ENCODE measurements at regions not wholly inside any gene's neighbourhood (a gene's known extent, or its start where the extent isn't known, plus 50 kb on each side); places are given as distances from the start of the nearest gene placed in this dataset.
A peak's percentile ranks its signal among the peaks of the same experiment; 100 is the strongest.

GRCh38 chr5:144024545-144024944, 145.9 kb downstream of the YIPF5 start:
- Histone ChIP-seq H3K9me3 (ENCODE audit: control insufficient read depth, low read length) (no peaks in the 10 kb centered on the region), H3K4me1 (ENCODE audit: control insufficient read depth, insufficient read depth, low read length, poor library complexity, severe bottlenecking) (no peaks in the 10 kb centered on the region), H3K27ac (ENCODE audit: low read depth, low read length, severe bottlenecking) (no peak overlapping the region), H3K4me3 (ENCODE audit: extremely low read depth, insufficient read depth, low read length, poor library complexity, severe bottlenecking) (no peak overlapping the region), H3K36me3 (ENCODE audit: control insufficient read depth, insufficient read depth, low read length) (no peaks in the 10 kb centered on the region)

- Histone ChIP-seq H3K4me3 (ENCODE audit: extremely low read depth, insufficient read depth, low read length, poor library complexity, severe bottlenecking) (no peak overlapping the region), H3K4me1 (ENCODE audit: control insufficient read depth, insufficient read depth, low read length, poor library complexity, severe bottlenecking) (no peaks in the 10 kb centered on the region), H3K27ac (ENCODE audit: low read depth, low read length, severe bottlenecking) (no peak overlapping the region), H3K36me3 (ENCODE audit: control insufficient read depth, insufficient read depth, low read length) (no peaks in the 10 kb centered on the region), H3K9me3 (ENCODE audit: control insufficient read depth, low read length) (no peaks in the 10 kb centered on the region)
- no CpG with 5 or more reads among the region's 1 CpG for WGBS, 2 experiments (ENCODE audit: insufficient coverage in 2 of 2)
These were observed 144.2 kb downstream of the YIPF5 start for GRCh38 chr5:144026286-144026685.

GRCh38 chr5:144028058-144028457, 142.4 kb downstream of the YIPF5 start:
- Histone ChIP-seq H3K4me1 (ENCODE audit: control insufficient read depth, insufficient read depth, low read length, poor library complexity, severe bottlenecking) (no peaks in the 10 kb centered on the region), H3K36me3 (ENCODE audit: control insufficient read depth, insufficient read depth, low read length) (no peaks in the 10 kb centered on the region), H3K9me3 (ENCODE audit: control insufficient read depth, low read length) (no peaks in the 10 kb centered on the region), H3K4me3 (ENCODE audit: extremely low read depth, insufficient read depth, low read length, poor library complexity, severe bottlenecking) (no peak overlapping the region), H3K27ac (ENCODE audit: low read depth, low read length, severe bottlenecking) (peak overlapping the region; percentile 62)
- WGBS, 2 experiments (ENCODE audit: insufficient coverage in 2 of 2), result 82 to 89% methylated on average over 2 of the region's 2 CpGs

- Histone ChIP-seq H3K4me3 (ENCODE audit: extremely low read depth, insufficient read depth, low read length, poor library complexity, severe bottlenecking) (no peak overlapping the region), H3K4me1 (ENCODE audit: control insufficient read depth, insufficient read depth, low read length, poor library complexity, severe bottlenecking) (no peaks in the 10 kb centered on the region), H3K27ac (ENCODE audit: low read depth, low read length, severe bottlenecking) (peak overlapping the region; percentile 62), H3K36me3 (ENCODE audit: control insufficient read depth, insufficient read depth, low read length) (no peaks in the 10 kb centered on the region), H3K9me3 (ENCODE audit: control insufficient read depth, low read length) (no peaks in the 10 kb centered on the region)
- WGBS, 2 experiments (ENCODE audit: insufficient coverage in 2 of 2), result 67 to 83% methylated on average over 1 of the region's 2 CpGs
These were observed 141.8 kb downstream of the YIPF5 start for GRCh38 chr5:144028636-144029035.

GRCh38 chr5:144030904-144031303, 139.6 kb downstream of the YIPF5 start:
- H3K4me3 ChIP-seq (ENCODE audit: extremely low read depth, insufficient read depth, low read length, poor library complexity, severe bottlenecking), result no peak overlapping the region
- no peaks in the 10 kb centered on the region for H3K36me3 ChIP-seq (ENCODE audit: control insufficient read depth, insufficient read depth, low read length)
- no peaks in the 10 kb centered on the region for H3K4me1 ChIP-seq (ENCODE audit: control insufficient read depth, insufficient read depth, low read length, poor library complexity, severe bottlenecking)

GRCh38 chr5:144032375-144032774, 138.1 kb downstream of the YIPF5 start:
- Histone ChIP-seq H3K27ac (ENCODE audit: low read depth, low read length, severe bottlenecking) (no peak overlapping the region), H3K9me3 (ENCODE audit: control insufficient read depth, low read length) (no peaks in the 10 kb centered on the region), H3K4me1 (ENCODE audit: control insufficient read depth, insufficient read depth, low read length, poor library complexity, severe bottlenecking) (no peaks in the 10 kb centered on the region), H3K4me3 (ENCODE audit: extremely low read depth, insufficient read depth, low read length, poor library complexity, severe bottlenecking) (no peak overlapping the region), H3K36me3 (ENCODE audit: control insufficient read depth, insufficient read depth, low read length) (no peaks in the 10 kb centered on the region)
- WGBS, 2 experiments (ENCODE audit: insufficient coverage in 2 of 2), result 81 to 85% methylated on average over 5 to 6 of the region's 6 CpGs

More at GRCh38 chr5:144030904-144031303, 139.6 kb downstream of the YIPF5 start:
- WGBS, 2 experiments (ENCODE audit: insufficient coverage in 2 of 2), result 90 to 92% methylated on average over 4 of the region's 5 CpGs
- Histone ChIP-seq H3K9me3 (ENCODE audit: control insufficient read depth, low read length) (no peaks in the 10 kb centered on the region), H3K27ac (ENCODE audit: low read depth, low read length, severe bottlenecking) (no peak overlapping the region)

- 71 to 93% methylated on average over 1 to 2 of the region's 3 CpGs for WGBS, 2 experiments (ENCODE audit: insufficient coverage in 2 of 2)
- no peaks in the 10 kb centered on the region for H3K4me1 ChIP-seq (ENCODE audit: control insufficient read depth, insufficient read depth, low read length, poor library complexity, severe bottlenecking)
These were observed 137.0 kb downstream of the YIPF5 start for GRCh38 chr5:144033486-144033885.

GRCh38 chr5:144035046-144035740, 135.3 kb downstream of the YIPF5 start:
- 88 to 93% methylated on average over 2 of the region's 4 CpGs for WGBS, 2 experiments (ENCODE audit: insufficient coverage in 2 of 2)
- H3K4me1 ChIP-seq (ENCODE audit: control insufficient read depth, insufficient read depth, low read length, poor library complexity, severe bottlenecking), result no peaks in the 10 kb centered on the region
- H3K4me3 ChIP-seq (ENCODE audit: extremely low read depth, insufficient read depth, low read length, poor library complexity, severe bottlenecking), result no peak overlapping the region
- no peak overlapping the region for H3K27ac ChIP-seq (ENCODE audit: low read depth, low read length, severe bottlenecking)
- no peaks in the 10 kb centered on the region for H3K9me3 ChIP-seq (ENCODE audit: control insufficient read depth, low read length)
- no peaks in the 10 kb centered on the region for H3K36me3 ChIP-seq (ENCODE audit: control insufficient read depth, insufficient read depth, low read length)

More at GRCh38 chr5:144033486-144033885, 137.0 kb downstream of the YIPF5 start:
- H3K36me3 ChIP-seq (ENCODE audit: control insufficient read depth, insufficient read depth, low read length), result no peaks in the 10 kb centered on the region
- H3K4me3 ChIP-seq (ENCODE audit: extremely low read depth, insufficient read depth, low read length, poor library complexity, severe bottlenecking), result no peak overlapping the region
- no peak overlapping the region for H3K27ac ChIP-seq (ENCODE audit: low read depth, low read length, severe bottlenecking)
- H3K9me3 ChIP-seq (ENCODE audit: control insufficient read depth, low read length), result no peaks in the 10 kb centered on the region

GRCh38 chr5:144036476-144036875, 134.0 kb downstream of the YIPF5 start:
- Histone ChIP-seq H3K36me3 (ENCODE audit: control insufficient read depth, insufficient read depth, low read length) (no peaks in the 10 kb centered on the region), H3K4me1 (ENCODE audit: control insufficient read depth, insufficient read depth, low read length, poor library complexity, severe bottlenecking) (no peaks in the 10 kb centered on the region), H3K27ac (ENCODE audit: low read depth, low read length, severe bottlenecking) (no peak overlapping the region), H3K9me3 (ENCODE audit: control insufficient read depth, low read length) (no peaks in the 10 kb centered on the region), H3K4me3 (ENCODE audit: extremely low read depth, insufficient read depth, low read length, poor library complexity, severe bottlenecking) (no peak overlapping the region)
- 88 to 100% methylated on average over 1 to 2 of the region's 3 CpGs for WGBS, 2 experiments (ENCODE audit: insufficient coverage in 2 of 2)

- Histone ChIP-seq H3K9me3 (ENCODE audit: control insufficient read depth, low read length) (no peaks in the 10 kb centered on the region), H3K27ac (ENCODE audit: low read depth, low read length, severe bottlenecking) (no peak overlapping the region), H3K4me1 (ENCODE audit: control insufficient read depth, insufficient read depth, low read length, poor library complexity, severe bottlenecking) (no peaks in the 10 kb centered on the region), H3K4me3 (ENCODE audit: extremely low read depth, insufficient read depth, low read length, poor library complexity, severe bottlenecking) (no peak overlapping the region), H3K36me3 (ENCODE audit: control insufficient read depth, insufficient read depth, low read length) (no peaks in the 10 kb centered on the region)
- WGBS, 2 experiments (ENCODE audit: insufficient coverage in 2 of 2), result 64 to 92% methylated on average over 1 of the region's 2 CpGs
These were observed 129.7 kb downstream of the YIPF5 start for GRCh38 chr5:144040615-144041305.

GRCh38 chr5:144042156-144042555, 128.3 kb downstream of the YIPF5 start:
- no peak overlapping the region for H3K27ac ChIP-seq (ENCODE audit: low read depth, low read length, severe bottlenecking)
- no peaks in the 10 kb centered on the region for H3K36me3 ChIP-seq (ENCODE audit: control insufficient read depth, insufficient read depth, low read length)
- no peaks in the 10 kb centered on the region for H3K4me1 ChIP-seq (ENCODE audit: control insufficient read depth, insufficient read depth, low read length, poor library complexity, severe bottlenecking)
- no peaks in the 10 kb centered on the region for H3K9me3 ChIP-seq (ENCODE audit: control insufficient read depth, low read length)
- H3K4me3 ChIP-seq (ENCODE audit: extremely low read depth, insufficient read depth, low read length, poor library complexity, severe bottlenecking), result no peak overlapping the region
- whole genome bisulfite sequencing, 2 experiments (ENCODE audit: insufficient coverage in 2 of 2), result 80 to 100% methylated on average over 1 to 5 of the region's 7 CpGs

All from mesodermal cell (in vitro differentiated cells).